SU-DHL-6 (cell line): ENCODE measurements at regions not wholly inside any gene's neighbourhood (a gene's known extent, or its start where the extent isn't known, plus 50 kb on each side); places are given as distances from the start of the nearest gene placed in this dataset.

Source experiments
- CTCF ChIP-seq: fragments of 200-600 bp; sonication (generic); IDR thresholded peaks from one replicate; pipeline ENCODE4 v1.5.1; 2017; ENCODE audit warnings: antibody characterized with exemption, mild to moderate bottlenecking, low read length, moderate library complexity; ENCODE audit not compliant: insufficient read depth, poor library complexity, severe bottlenecking
- EZH2phosphoT487 ChIP-seq: fragments of 200-600 bp; sonication (generic), shearing (Covaris generic); conservative IDR thresholded peaks from 2 replicates; pipeline ENCODE4 v1.6.1; 2018; ENCODE audit warnings: mild to moderate bottlenecking, antibody characterized with exemption, low read length, moderate library complexity, mixed read lengths

DNA sequence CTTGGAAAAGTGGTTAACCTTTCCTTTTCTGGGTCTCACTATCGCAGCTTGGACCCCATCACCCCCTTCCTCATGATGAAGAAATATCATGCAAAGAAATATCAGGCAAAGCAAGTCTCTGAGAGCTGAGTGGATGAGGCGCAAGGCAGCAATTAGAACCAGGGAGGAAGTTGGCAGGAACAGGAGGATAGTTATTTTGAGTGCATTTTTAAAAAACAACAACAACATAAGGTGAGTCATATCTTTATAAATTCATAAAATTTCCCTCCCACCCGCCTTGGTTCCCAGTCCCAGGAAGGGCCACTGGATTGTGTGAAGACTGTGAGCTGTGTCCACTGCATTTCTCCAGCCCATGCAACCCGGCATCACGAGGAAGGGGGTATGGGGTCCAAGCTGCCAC is 316.9 kb upstream of the TLE3 start:
- TF ChIP-seq CTCF: no peak
- TF ChIP-seq EZH2phosphoT487: no peak
